ENCODE measurements at regions not wholly inside any gene's neighbourhood (a gene's known extent, or its start where the extent isn't known, plus 50 kb on each side); places are given as distances from the start of the nearest gene placed in this dataset.
"Not testable (repeated sequence)": the region's sequence is repeated elsewhere in the genome, so short reads cannot be mapped to it uniquely, and the experiment has no call there.

DNA sequence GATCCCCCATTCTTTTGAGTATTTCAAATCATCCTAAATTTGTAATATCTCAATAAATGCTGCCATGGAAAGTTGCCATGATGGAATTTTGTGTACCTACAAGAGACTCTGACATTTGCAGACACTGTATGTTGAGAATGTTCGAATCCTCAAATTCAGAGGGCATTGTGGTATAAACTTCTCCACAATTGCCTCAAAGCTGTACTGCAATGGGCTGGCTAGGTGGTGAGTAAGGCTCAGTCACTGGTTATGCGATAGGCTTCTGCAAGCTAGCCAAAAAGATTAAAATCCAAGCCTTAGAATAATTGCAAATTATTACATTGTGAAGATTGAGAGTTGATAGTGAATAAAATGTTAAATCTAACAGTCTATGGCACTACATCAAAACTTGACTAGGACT is 130.2 kb upstream of the CEP162 start:
- DNase-seq (ENCODE audit: low read depth): no peak

DNA sequence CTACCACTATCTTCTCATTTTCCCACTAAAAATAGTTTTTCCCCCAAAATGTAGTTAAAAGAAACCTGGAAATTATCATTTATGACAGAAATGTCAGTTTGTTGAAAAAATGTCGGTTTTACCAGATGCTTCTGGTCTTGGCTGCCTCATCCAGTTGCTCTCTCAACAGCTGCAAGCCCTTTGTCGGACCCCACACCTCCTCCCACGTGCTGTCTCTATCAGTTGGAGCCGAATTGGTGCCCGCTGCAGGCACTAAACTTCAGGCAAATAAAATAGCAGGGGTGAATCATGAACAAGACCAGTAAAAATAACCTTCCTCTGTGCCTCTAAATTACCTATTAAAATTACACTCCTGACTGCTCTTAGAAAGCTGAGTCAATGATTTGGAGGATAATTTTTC is 129.5 kb upstream of the CEP162 start:
- DNase-seq (ENCODE audit: low read depth): peak; percentile 80

DNA sequence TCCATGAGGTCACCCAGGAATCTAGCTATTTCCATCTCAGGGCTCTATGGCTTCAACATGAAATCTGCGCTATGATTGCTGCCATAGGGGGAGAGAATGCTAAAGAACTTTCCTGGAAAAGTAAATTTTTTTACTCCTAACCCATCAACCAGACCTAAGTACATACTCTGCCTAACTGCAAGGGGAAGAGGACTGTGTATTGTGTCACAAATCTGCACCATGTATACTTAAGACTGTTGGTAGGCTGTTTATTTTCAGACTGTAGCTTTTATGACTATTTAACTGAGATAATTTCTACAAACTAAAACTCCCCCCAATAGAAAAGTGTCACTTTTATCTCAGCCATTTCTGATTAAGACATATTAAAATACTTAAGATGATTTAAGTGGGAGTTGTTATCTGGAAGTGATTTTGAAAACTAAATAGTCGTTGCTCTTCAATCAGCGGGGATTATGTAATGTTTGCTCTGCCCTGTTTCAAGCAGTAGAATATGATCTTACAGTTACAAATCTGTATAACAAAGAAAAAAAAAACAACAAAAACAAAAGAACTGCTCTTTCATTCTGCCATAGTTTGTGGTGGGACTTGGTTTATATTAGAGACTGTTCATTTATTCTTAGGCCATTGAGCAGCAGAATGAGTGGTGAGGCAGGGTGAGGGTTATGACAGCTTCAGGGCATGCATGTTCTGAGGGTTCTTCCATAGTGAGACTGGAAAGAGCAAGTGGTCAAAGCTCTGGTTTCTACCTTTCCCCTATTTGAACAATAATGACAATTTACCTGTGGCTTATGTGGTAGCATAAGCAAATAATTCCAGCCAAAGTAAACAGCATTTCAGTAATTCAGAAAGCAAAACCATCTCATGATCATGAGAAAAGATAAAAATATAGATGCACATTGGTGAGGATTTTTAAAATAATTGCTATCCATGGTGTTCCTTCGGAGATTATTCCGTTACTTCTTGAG is 126.3 kb upstream of the CEP162 start:
- DNase-seq (ENCODE audit: low read depth): no peak

DNA sequence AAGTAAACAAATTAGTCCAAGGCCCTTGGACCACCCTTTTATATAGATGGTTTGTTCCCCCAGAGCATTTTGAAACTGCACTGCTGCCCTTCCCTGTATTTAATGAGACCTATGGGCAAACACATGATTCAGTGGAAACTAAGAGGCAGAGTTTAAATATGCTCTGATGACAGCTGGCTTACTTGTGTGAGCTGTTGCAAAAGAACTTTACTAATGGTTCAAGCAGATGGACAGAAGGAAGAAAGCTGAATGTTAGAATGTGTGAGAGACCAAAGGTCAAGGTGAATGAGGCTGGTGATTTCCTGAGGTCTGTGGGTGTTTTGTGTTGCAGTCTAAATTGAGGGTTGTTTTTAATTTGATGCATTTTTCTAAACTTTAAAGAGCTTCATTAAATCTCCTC is 123.0 kb upstream of the CEP162 start:
- peak; percentile 75 for DNase-seq (ENCODE audit: low read depth)

DNA sequence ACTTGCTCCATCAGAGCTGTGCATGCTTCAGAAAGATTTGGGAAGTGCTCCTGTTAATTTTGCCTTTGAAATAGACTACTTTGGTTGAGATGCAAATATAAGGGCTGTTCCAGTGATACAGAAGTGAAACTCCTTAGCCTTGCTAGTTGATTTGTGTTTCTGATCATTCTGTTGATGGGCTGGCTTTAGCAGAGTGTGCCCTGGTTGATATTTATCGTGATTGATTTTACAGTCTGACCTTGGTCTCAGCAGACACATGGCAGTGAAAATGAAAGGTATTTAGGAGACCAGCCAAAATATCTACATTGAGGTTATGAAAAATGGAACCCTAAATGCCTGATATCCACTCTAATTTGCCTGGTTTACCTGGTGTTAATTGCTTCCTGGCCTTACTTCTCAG is 122.1 kb upstream of the CEP162 start:
- no peak for DNase-seq (ENCODE audit: low read depth)

DNA sequence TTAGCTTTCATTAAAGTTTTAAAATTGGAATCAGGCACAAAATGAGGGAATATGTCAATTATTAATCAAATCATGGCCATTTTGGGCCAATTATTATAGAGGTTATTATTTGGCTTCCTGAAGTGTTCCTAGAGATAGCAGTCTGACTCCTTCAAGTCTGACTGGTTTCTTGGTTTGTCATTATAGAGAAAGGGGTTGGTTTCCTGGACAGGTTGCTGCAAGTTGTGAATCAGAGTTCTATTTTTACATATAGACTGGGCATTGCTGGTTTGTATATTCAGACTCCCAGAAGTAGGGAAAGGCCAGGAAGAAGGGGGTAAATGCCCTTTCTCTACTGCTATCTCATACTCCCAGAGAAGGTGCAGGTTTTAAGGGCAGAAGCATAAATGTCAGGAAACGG is 121.4 kb upstream of the CEP162 start:
- DNase-seq (ENCODE audit: low read depth): peak; percentile 53

DNA sequence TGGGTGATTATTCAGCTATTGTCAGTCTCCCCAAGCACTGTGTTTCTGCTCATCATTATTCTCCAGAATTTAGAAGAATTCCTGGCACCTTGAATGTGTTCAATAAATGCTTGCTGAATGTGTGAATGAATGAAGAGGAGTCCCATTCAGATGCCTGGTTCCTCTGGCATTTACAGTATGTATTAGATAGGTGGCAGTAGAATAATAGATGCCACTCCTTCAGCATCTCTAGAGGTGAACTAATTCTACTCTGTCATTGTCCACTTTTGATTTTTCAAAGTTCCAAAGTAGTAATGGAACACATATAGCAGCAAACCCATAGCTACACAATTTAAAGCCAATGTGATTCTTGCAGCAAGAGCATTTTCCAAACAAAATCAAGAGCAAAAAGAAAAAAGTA is 118.9 kb upstream of the CEP162 start:
- DNase-seq (ENCODE audit: low read depth): no peak

DNA sequence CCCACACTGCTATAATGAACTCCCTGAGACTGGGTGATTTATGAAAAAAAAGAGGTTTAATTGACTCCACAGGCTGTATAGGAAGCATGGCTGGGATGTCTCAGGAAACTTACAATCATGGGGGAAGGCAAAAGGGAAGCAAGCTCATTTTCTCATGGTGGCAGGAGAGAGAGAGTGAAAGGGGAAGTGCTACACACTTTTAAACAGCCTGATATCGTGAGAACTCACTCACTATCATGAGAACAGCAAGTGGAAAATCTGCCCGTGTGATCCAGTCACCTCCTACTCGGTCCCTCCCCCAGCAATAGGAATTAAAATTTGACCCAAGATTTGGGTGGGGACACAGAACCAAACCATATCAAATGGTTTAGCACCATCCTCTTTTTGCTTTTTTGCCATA is 116.6 kb upstream of the CEP162 start:
- no peak for DNase-seq (ENCODE audit: low read depth)

DNA sequence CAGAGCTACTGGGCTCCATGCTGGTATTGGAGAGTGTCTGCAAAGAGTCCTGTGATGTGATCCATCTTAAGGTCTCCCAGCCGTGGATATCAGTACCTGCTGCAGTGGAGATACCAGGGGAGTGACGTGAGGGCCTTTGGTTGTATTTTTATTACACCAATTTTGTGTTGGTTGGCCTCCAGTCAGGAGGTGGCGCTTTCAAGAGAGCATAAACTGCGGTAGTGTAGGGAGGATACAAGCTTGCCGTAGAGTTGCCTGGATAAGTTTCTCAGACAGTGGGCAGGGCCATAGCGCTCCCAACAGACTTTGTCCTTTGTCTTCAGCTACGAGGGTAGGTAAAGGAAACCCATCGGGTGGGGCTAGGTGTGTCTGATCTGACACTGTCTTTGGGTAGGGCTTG is 113.0 kb upstream of the CEP162 start:
- DNase-seq (ENCODE audit: low read depth): no peak

DNA sequence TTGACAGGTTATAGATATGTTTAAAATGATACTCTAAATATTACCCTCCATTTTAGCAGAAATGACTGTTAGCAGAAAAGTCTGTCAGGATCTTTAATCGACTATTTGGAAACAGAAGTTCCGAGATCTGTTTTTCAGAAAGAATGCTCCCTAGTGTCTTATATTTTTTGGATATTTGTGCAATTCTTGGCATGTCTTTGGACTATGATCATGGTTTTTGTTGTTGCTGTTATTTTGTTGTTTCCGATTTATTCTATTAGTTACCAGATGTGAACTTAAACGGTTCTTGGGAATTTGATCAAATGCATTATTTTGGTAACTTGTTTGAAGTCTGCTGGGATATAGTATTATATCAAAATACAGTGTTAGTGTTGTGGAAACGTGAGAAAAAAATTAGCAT is 106.4 kb upstream of the CEP162 start:
- DNase-seq (ENCODE audit: low read depth): no peak

DNA sequence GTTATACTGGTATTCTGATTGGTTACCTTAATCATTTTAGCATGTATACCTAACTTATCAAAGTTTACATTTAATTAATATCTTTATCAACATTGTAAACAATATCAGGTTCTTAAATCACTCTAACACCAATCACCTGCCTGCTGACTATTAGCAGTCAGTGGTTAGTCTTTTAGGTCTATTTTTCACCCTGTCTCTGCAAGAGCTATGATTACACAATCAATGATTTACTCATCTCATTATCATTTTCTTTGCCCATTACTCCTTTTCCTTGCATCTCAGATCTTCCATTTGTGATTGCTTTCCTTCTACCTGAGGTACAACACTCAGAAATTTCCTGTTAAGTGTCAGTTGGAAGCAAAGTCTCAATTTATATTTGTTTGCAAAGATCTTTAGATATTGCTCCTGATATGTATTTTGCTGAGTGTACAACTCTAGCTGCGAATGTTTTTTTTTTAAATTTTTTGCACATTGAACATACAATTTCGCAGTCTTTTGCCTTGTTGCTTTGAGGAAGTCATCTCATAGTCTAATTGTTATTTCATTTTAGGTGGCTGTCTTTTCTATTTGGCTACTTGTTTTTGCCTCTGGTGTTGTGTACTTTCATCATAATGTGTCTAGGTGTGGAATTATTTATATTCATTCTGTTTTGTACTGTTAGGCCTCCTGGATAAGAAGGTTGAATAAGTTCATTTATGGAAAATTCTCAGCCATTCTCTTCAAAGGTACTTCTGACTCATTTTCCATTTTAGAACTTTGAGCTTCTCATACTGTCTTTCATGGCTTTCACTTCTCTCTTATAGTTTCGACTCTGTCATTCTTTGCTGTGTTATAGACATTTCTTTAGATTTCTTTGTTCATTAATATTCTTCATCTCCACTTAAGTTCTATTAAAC is 104.9 kb upstream of the CEP162 start:
- no peak for DNase-seq (ENCODE audit: low read depth)

DNA sequence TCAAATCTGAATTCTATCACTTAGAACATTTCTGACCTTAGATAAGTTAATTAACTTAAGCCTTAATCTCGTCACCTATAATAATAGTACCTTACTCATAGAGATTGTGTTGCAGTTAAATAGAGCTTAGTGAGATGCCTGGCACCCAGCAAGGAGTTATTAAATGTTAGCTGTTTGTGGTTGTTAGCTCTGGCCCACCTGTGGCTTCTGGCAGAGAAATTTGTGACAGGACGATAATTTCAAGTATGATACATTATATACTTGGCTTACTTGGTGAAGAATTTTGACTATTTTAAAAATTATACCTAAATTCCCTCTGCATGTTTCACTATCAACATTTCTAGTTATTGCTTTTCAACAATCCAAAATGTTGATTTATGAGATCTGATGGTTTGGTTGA is 102.9 kb upstream of the CEP162 start:
- no peak for DNase-seq (ENCODE audit: low read depth)

DNA sequence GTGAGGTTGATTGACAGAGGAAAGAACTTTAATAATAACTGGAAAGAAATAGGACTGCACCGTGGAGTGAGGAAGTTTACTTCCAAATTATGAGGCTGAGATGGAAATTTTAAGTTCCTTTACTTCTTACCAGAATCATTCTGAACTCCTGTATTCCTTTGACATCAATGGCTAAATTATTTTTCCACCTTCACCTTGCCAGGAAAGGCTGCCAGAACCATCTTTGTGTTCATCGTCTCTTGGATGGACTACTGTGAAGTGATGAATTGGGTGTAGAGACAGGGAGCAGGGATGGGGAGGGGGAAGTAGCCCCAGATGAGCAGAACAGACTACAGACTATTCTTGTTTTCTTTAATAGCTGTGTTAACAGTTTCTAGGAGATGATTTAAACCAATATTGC is 102.1 kb upstream of the CEP162 start:
- no peak for DNase-seq (ENCODE audit: low read depth)

DNA sequence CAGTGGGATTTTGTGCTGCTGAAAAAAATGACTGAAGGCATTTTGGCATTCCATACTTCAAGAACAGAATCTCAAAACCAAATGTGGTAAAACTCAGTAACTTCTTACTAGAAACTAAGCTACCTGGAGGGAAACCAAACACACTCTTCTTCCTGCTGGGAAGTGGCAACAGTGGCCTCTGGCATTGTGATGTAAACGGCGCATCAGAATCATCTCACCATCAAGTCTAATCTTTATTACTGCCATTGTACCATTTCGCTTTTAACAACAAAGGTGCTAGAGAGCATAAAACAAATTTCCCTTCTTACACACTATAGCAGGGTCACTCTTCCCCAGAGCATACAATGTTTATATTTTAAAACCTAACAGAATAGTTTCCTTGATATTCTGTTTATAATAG is 101.6 kb upstream of the CEP162 start:
- DNase-seq (ENCODE audit: low read depth): no peak

DNA sequence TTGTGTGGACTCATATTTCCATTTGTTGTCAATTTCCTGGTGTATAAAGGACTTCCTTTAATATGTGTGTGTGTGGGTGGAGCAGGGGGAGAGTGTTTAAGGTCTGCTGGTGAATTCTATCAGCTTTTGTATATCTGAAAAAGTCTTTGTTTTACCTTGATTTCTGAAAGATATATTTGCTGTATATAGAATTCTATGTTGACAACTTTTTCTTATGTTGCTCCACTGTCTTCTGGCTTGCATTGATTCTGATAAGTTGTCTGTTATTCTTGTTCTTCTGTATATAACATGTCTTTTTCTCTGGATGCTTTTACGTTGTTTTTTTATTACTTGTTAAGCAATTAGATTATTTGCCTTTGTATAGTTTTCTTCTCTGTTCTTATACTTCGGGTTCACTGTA is 90.0 kb upstream of the CEP162 start:
- no peak for DNase-seq (ENCODE audit: low read depth)

DNA sequence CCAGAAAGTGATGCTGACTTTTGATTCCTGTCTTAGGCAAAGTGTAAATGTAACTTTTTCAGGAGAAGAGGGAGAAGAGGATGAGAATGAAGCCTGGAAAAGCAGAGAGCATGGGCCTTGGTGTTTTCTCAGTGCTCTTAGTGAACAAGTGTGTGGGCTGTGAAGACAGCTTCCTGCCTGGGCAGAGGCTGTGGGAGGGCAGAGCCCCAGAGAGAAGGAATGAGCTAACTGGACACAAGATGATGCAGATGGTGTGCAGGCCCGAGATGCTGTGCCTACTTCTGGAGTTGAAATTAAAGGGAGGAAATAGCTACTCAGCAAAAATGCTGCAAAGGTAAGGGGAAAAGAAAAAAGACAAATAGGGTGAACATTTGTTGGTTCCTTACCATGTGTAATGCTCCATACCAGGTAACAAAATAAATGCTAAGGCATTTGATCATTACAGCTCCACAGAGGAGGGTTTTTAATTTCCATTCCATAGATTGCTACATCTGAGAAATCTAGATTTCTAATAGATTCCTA is 87.0 kb upstream of the CEP162 start:
- peak; percentile 7 for DNase-seq (ENCODE audit: low read depth)

DNA sequence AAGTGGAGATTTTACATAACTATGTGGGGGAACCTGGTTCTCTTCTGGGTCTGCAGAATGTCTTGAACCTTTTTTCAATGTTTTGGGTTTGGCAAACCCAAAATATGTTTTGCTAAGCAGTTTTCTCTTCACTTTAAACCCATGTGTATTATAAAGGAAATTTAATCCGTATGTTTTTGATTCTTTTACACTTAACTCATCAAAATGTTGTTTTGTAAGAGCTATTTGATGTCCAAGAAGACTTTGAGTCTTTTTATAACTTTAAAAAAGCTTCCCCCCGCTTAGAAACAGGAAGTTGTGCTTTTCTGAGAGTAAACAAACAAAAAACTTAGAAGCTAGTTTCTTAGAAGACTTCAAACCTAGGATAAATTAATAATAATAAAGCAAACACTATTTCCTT is 81.9 kb upstream of the CEP162 start:
- DNase-seq (ENCODE audit: low read depth): peak; percentile 34

DNA sequence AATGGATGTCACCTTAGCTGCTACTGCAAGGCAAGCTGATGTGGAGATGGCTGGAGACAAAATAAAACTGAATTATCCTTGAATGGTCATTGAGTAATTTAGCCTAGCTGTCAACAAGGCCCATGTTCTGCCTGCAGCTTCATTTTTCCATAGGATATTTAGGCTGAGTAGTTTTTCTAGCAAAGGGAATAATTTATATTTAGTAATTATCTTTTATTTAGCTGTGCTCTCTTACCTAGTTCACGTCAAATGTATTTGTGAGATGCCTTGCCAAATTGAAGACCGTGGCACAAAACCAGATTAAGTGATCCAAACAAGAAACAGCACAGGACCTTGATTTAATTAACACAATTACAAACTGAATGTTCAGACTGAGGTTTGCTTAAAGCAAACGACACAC is 77.4 kb upstream of the CEP162 start:
- no peak for DNase-seq (ENCODE audit: low read depth)

DNA sequence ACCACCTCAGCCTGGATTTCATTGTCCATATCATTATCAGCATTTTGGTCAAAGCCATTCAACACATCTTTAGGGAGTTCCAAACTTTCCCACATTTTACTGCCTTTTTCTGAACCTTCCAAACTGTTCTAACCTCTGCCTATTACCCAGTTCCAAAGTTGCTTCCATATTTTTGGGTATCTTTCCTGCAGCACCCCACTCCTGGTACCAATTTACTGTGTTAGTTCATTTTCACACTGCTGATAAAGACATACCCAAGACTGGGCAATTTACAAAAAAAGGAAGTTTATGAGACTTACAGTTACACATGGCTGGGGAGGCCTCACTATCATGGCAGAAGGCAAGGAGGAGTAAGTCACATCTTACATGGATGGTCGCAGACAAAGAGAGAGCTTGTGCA is 63.6 kb upstream of the CEP162 start:
- not testable (repeated sequence) for DNase-seq (ENCODE audit: low read depth)

DNA sequence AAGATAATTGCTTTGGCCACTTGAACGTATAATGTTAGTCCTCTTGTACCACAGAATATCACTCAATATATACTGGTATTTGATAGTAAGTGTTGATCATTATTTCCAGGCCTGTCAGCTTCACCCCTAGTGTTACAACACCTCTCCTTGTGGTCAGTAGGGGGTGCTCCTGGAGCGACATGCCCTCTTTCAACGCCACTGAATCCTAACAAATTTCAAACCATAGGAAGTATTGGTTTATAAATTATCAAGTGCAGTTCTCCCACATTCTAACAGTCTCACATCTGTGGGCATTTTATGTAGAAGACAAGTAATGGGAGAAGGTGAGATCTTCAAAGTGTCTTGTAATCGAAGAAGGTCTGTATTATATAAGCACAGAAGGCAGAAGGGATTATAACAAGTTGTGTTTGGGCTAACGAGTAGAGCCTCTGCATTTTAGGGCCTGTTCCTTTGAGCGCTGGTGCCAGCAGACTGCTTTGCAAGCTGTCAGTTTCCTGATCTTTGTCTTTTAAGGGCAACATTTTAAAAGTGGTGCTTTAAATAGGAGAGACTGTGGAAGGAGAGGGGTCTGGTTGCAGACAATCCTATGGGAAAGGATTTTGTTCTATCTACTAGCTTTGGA is 57.1 kb upstream of the CEP162 start:
- no peak for DNase-seq (ENCODE audit: low read depth)

DNA sequence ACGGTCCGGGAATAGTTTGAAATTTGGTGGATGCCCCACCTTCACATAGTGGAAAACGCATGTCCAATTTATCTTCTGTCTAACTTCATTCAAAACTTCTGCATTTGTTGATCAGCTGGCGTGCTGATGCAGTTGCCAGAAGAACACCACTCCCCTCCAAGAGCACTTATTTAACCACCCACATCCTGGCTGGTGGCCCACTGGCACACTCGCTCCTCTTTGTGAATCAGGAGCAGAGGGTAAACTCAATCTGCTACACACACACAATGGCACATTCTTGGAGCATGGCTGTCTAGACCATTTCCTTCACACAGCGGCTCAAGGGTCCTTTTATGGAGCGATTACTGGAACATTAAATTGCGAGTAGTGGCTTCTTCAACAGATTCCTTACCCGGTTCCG is 55.1 kb upstream of the CEP162 start:
- DNase-seq (ENCODE audit: low read depth): peak; percentile 91

DNA sequence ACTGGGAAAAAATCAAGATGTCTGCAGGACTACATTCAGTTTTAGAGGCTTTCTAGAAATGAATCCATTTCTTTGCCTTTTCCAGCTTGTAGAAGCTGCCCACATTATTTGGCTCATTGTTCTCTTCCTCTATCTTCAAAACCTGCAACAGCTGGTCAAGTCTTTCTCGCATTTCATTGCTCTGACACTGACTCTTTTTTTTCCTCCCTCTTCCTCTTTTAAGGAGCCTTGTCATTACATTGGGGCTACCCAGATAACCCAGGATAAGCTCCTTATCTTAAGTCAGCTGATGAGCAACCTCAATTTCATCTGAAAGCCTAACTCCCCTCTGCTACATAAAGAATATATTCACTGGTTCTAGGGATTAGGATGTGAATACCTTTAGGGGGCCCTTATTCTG is 53.2 kb upstream of the CEP162 start:
- peak; percentile 63 for DNase-seq (ENCODE audit: low read depth)

All from myocyte (in vitro differentiated cells).